ENCODE measurements at regions not wholly inside any gene's neighbourhood (a gene's known extent, or its start where the extent isn't known, plus 50 kb on each side); places are given as distances from the start of the nearest gene placed in this dataset.

DNA sequence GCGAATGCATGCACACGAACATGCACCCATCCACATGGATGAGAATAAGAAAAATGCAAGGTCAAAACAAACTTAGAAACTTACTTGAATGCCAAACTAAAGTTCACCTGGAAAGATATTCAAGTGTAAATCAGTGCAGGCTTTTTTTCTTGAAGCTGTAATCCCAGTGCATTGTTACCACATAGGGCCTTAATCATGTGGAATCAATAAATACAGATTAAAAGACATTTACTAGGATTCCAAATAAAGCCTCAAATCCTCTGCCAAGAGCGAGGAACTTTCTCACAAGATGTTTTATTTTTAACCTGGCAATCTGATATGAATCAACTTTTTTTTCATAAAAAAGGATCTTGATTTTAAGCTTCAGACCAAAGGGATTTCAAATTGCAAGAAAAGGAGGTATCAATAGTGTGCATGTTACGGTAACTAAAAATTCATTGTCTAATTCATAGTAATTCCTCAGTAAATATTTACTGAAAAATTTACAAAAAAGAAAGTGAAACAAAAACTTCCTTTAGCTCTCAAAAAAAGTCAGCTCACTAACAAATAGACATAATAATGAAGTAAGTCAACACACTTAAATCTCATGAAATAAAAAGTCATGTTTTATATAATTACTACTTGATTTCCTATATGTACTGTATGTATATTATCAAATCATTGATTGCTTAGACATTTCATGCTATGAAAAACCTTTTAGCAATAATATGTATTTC lies 978.6 kb downstream of the PLOD2 start:
- Histone ChIP-seq H3K79me2 (ENCODE audit: control insufficient read depth, low read length) (no peaks in the 10 kb centered on the region), H3F3A (ENCODE audit: control insufficient read depth, insufficient read depth) (no peaks in the 10 kb centered on the region), H3K36me3 (ENCODE audit: control insufficient read depth, low read length) (no peaks in the 10 kb centered on the region), H3K27ac (ENCODE audit: low read depth, low read length) (no peak overlapping the region), H4K20me1 (ENCODE audit: control insufficient read depth, insufficient read depth, low read depth, low read length) (no peaks in the 10 kb centered on the region), H3K4me3 (ENCODE audit: low read length) (no peak overlapping the region), H3K4me2 (ENCODE audit: low read length) (no peak overlapping the region), H3K4me1 (ENCODE audit: control insufficient read depth, low read length) (no peaks in the 10 kb centered on the region), H3K9me3 (ENCODE audit: control insufficient read depth, insufficient read depth, low read length) (no peaks in the 10 kb centered on the region), H3K9me2 (replicated peaks; ENCODE audit: control insufficient read depth, low read length) (no peaks in the 10 kb centered on the region), H3K27me3 (ENCODE audit: control insufficient read depth, low read length) (no peaks in the 10 kb centered on the region)
- TF ChIP-seq CTCF (IDR thresholded peaks at IDR 0.05; ENCODE audit: low read depth, low read length, poor library complexity, severe bottlenecking), result no peak
- TF ChIP-seq EZH2phosphoT487 (IDR thresholded peaks at IDR 0.05; ENCODE audit: borderline replicate concordance, low read length), result no peak

DNA sequence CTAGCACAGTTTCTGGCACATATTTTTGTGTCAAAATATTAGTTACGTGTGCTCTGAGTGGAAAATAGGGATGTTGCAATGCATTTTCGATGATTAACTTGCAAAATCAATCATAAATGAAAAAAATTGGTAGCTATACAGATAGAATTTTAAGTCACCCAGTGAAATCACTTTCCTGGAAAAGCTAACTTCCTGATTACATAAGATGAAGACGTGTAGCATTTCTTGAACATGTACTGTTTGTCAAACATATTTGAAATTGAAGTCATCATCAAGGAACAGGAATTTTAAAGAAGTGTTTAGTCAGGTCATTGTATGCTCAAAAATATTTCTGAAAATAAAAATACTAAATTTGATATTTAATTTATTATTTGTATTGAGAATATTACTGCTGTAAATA lies 977.7 kb downstream of the PLOD2 start:
- Histone ChIP-seq H3K79me2 (ENCODE audit: control insufficient read depth, low read length) (no peaks in the 10 kb centered on the region), H3K9me2 (replicated peaks; ENCODE audit: control insufficient read depth, low read length) (no peaks in the 10 kb centered on the region), H3K4me1 (ENCODE audit: control insufficient read depth, low read length) (no peaks in the 10 kb centered on the region), H3F3A (ENCODE audit: control insufficient read depth, insufficient read depth) (no peaks in the 10 kb centered on the region), H3K36me3 (ENCODE audit: control insufficient read depth, low read length) (no peaks in the 10 kb centered on the region), H3K4me3 (ENCODE audit: low read length) (no peak overlapping the region), H3K4me2 (ENCODE audit: low read length) (no peak overlapping the region), H3K27ac (ENCODE audit: low read depth, low read length) (no peak overlapping the region), H3K27me3 (ENCODE audit: control insufficient read depth, low read length) (no peaks in the 10 kb centered on the region), H3K9me3 (ENCODE audit: control insufficient read depth, insufficient read depth, low read length) (no peaks in the 10 kb centered on the region), H4K20me1 (ENCODE audit: control insufficient read depth, insufficient read depth, low read depth, low read length) (no peaks in the 10 kb centered on the region)
- TF ChIP-seq EZH2phosphoT487 (IDR thresholded peaks at IDR 0.05; ENCODE audit: borderline replicate concordance, low read length), result no peak
- no peak for TF ChIP-seq CTCF (IDR thresholded peaks at IDR 0.05; ENCODE audit: low read depth, low read length, poor library complexity, severe bottlenecking)

DNA sequence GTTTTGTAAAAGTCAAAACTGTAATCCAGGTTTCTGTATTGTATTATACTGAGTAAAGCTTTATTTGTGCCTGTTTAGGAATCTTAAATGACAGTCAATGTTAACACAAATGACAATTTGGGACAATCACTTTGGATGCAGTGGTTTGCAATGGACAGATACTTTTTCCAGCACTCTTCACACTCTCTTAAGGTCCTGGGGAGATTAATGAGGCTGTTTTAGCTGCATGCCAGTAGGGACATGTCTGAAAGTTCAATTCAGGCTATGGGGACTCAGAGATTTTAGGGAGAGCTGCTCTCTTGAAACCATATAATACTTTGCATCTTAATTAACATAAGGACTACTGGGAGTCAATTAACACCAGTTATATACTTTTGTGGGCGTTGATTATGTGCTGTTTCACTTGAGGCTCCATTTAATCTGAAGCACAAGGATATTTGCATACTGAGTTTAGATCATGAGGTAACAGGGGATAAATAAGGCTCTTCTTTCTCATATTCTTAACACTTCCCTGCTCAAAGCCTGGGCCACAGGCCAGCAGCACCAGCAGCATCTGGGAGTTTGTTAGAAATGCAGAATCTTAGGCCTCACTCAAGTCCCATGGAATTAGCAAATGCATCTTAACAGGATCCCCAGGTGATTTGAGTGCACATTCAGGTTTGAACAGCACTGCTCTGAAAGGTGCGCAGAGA lies 972.8 kb downstream of the PLOD2 start:
- no peaks in the 10 kb centered on the region for H3F3A ChIP-seq (ENCODE audit: control insufficient read depth, insufficient read depth)
- no peak overlapping the region for H3K4me2 ChIP-seq (ENCODE audit: low read length)
- H3K9me3 ChIP-seq (ENCODE audit: control insufficient read depth, insufficient read depth, low read length), result no peaks in the 10 kb centered on the region
- H3K9me2 ChIP-seq (replicated peaks; ENCODE audit: control insufficient read depth, low read length), result no peaks in the 10 kb centered on the region
- H3K27ac ChIP-seq (ENCODE audit: low read depth, low read length), result no peak overlapping the region
- H3K27me3 ChIP-seq (ENCODE audit: control insufficient read depth, low read length), result no peaks in the 10 kb centered on the region
- TF ChIP-seq CTCF (IDR thresholded peaks at IDR 0.05; ENCODE audit: low read depth, low read length, poor library complexity, severe bottlenecking) (no peak), EZH2phosphoT487 (IDR thresholded peaks at IDR 0.05; ENCODE audit: borderline replicate concordance, low read length) (no peak)
- no peak overlapping the region for H3K4me3 ChIP-seq (ENCODE audit: low read length)
- H3K36me3 ChIP-seq (ENCODE audit: control insufficient read depth, low read length), result no peaks in the 10 kb centered on the region
- H3K79me2 ChIP-seq (ENCODE audit: control insufficient read depth, low read length), result no peaks in the 10 kb centered on the region
- no peaks in the 10 kb centered on the region for H4K20me1 ChIP-seq (ENCODE audit: control insufficient read depth, insufficient read depth, low read depth, low read length)
- no peaks in the 10 kb centered on the region for H3K4me1 ChIP-seq (ENCODE audit: control insufficient read depth, low read length)

All from DOHH2 (cell line).